ENCODE measurements at regions not wholly inside any gene's neighbourhood (a gene's known extent, or its start where the extent isn't known, plus 50 kb on each side); places are given as distances from the start of the nearest gene placed in this dataset.
"Not testable (repeated sequence)": the region's sequence is repeated elsewhere in the genome, so short reads cannot be mapped to it uniquely, and the experiment has no call there.

GRCh38 chr4:116126794-116127193 is 958.6 kb downstream of the TRAM1L1 start:
- DNase-seq (ENCODE audit: low read depth), result no peak

- no peak for DNase-seq (ENCODE audit: low read depth)
Observed at GRCh38 chr4:116122124-116122523, 963.3 kb downstream of the TRAM1L1 start.

- DNase-seq (ENCODE audit: low read depth), result no peak
Observed at GRCh38 chr4:116118221-116118620, 967.2 kb downstream of the TRAM1L1 start.

- not testable (repeated sequence) for DNase-seq (ENCODE audit: low read depth)
Observed at GRCh38 chr4:116112861-116113260, 972.5 kb downstream of the TRAM1L1 start.

GRCh38 chr4:116110713-116111112 is 974.7 kb downstream of the TRAM1L1 start:
- no peak for DNase-seq (ENCODE audit: low read depth)

GRCh38 chr4:116108606-116109005 is 976.8 kb downstream of the TRAM1L1 start:
- DNase-seq (ENCODE audit: low read depth), result no peak

- DNase-seq (ENCODE audit: low read depth), result no peak
Observed at GRCh38 chr4:116101321-116101720, 984.1 kb downstream of the TRAM1L1 start.

- no peak for DNase-seq (ENCODE audit: low read depth)
Observed at GRCh38 chr4:116099596-116099995, 985.8 kb downstream of the TRAM1L1 start.

- not testable (repeated sequence) for DNase-seq (ENCODE audit: low read depth)
Observed at GRCh38 chr4:116097353-116097752, 983.9 kb upstream of the NDST4 start.

GRCh38 chr4:116092961-116093360 is 979.5 kb upstream of the NDST4 start:
- no peak for DNase-seq (ENCODE audit: low read depth)

- DNase-seq (ENCODE audit: low read depth), result no peak
Observed at GRCh38 chr4:116088771-116089170, 975.4 kb upstream of the NDST4 start.

GRCh38 chr4:116082808-116083366 is 969.5 kb upstream of the NDST4 start:
- no peak for DNase-seq (ENCODE audit: low read depth)

GRCh38 chr4:116073051-116073450 is 959.6 kb upstream of the NDST4 start:
- no peak for DNase-seq (ENCODE audit: low read depth)

GRCh38 chr4:116070283-116070682 is 956.9 kb upstream of the NDST4 start:
- DNase-seq (ENCODE audit: low read depth), result no peak

GRCh38 chr4:116066711-116067245 is 953.4 kb upstream of the NDST4 start:
- DNase-seq (ENCODE audit: low read depth), result no peak

GRCh38 chr4:116064331-116064730 is 950.9 kb upstream of the NDST4 start:
- DNase-seq (ENCODE audit: low read depth), result no peak

GRCh38 chr4:116059361-116059760 is 945.9 kb upstream of the NDST4 start:
- no peak for DNase-seq (ENCODE audit: low read depth)

GRCh38 chr4:116058129-116058528 is 944.7 kb upstream of the NDST4 start:
- DNase-seq (ENCODE audit: low read depth), result no peak

- DNase-seq (ENCODE audit: low read depth), result no peak
Observed at GRCh38 chr4:116055857-116056827, 942.7 kb upstream of the NDST4 start.

- no peak for DNase-seq (ENCODE audit: low read depth)
Observed at GRCh38 chr4:116027311-116027710, 913.9 kb upstream of the NDST4 start.

- no peak for DNase-seq (ENCODE audit: low read depth)
Observed at GRCh38 chr4:116024954-116025708, 911.7 kb upstream of the NDST4 start.

GRCh38 chr4:116023049-116023448 is 909.6 kb upstream of the NDST4 start:
- DNase-seq (ENCODE audit: low read depth), result no peak
